ENCODE measurements at regions not wholly inside any gene's neighbourhood (a gene's known extent, or its start where the extent isn't known, plus 50 kb on each side); places are given as distances from the start of the nearest gene placed in this dataset.

- no peak for TF ChIP-seq CTCF (conservative IDR thresholded peaks at IDR 0.05)
- H3K27ac ChIP-seq: no peak overlapping the region
Measured at GRCh38 chr11:19366992-19367709, 126.4 kb upstream of the E2F8 start.

- TF ChIP-seq CTCF (conservative IDR thresholded peaks at IDR 0.05): no peak
- no peak overlapping the region for H3K27ac ChIP-seq
Measured at GRCh38 chr11:19365743-19366410, 125.1 kb upstream of the E2F8 start.

GRCh38 chr11:19359221-19360000, 118.7 kb upstream of the E2F8 start:
- TF ChIP-seq CTCF (conservative IDR thresholded peaks at IDR 0.05): no peak
- H3K27ac ChIP-seq: no peak overlapping the region

GRCh38 chr11:19357943-19358342, 117.2 kb upstream of the E2F8 start:
- H3K27ac ChIP-seq: no peak overlapping the region
- no peak for TF ChIP-seq CTCF (conservative IDR thresholded peaks at IDR 0.05)

GRCh38 chr11:19355601-19356000, 114.9 kb upstream of the E2F8 start:
- no peak for TF ChIP-seq CTCF (conservative IDR thresholded peaks at IDR 0.05)
- H3K27ac ChIP-seq: no peak overlapping the region

- no peak overlapping the region for H3K27ac ChIP-seq
- TF ChIP-seq CTCF (conservative IDR thresholded peaks at IDR 0.05): no peak
Measured at GRCh38 chr11:19353287-19353850, 112.6 kb upstream of the E2F8 start.

GRCh38 chr11:19352771-19353160, 112.0 kb upstream of the E2F8 start:
- H3K27ac ChIP-seq: no peak overlapping the region
- TF ChIP-seq CTCF (conservative IDR thresholded peaks at IDR 0.05): no peak
